ENCODE measurements at regions not wholly inside any gene's neighbourhood (a gene's known extent, or its start where the extent isn't known, plus 50 kb on each side); places are given as distances from the start of the nearest gene placed in this dataset.

- no peaks in the 10 kb centered on the region for H3K79me2 ChIP-seq (ENCODE audit: control insufficient read depth, insufficient read depth, low read length)
- TF ChIP-seq TOE1 (IDR thresholded peaks at IDR 0.05; ENCODE audit: borderline replicate concordance) (no peak), TOE1 (CRISPR knock-in tag; IDR thresholded peaks at IDR 0.05; ENCODE audit: borderline replicate concordance, low read depth) (no peak), POLR2AphosphoS5 (IDR thresholded peaks at IDR 0.05; ENCODE audit: control insufficient read depth, insufficient read depth, low read depth, low read length) (no peak), MAFF (IDR thresholded peaks at IDR 0.05; ENCODE audit: low read length) (no peak), EP300 (IDR thresholded peaks at IDR 0.05; ENCODE audit: low read length) (no peak), MLLT1 (IDR thresholded peaks at IDR 0.05) (no peak), ZNF395 (CRISPR knock-in tag; IDR thresholded peaks at IDR 0.05) (no peak)
- H2AFZ ChIP-seq (ENCODE audit: low read depth, low read length) = no peak overlapping the region
- H3K27ac ChIP-seq (ENCODE audit: extremely low read depth, low read depth, low read length) = no peak overlapping the region
- ATAC-seq (no peak), DNase-seq (ENCODE audit: extremely low read depth in 1 of 4, low spot score in 3 of 4) (no peak), FAIRE-seq (no peak)
- H3K27me3 ChIP-seq (ENCODE audit: control insufficient read depth in 2 of 2, insufficient read depth in 2 of 2, low read length in 2 of 2) = no peaks in the 10 kb centered on the region
- H3K4me3 ChIP-seq = no peak overlapping the region
- intact Hi-C loops (cut with micrococcal nuclease) (no loop called here), in situ Hi-C loops (cut with MboI) (no loop called here)
- no peaks in the 10 kb centered on the region for H3K36me3 ChIP-seq (ENCODE audit: control insufficient read depth, insufficient read depth, low read length)
- WGBS (ENCODE audit: insufficient coverage, low coverage, missing lambda C conversion rate) = 0% methylated on average over 3 of the region's 3 CpGs
- no peaks in the 10 kb centered on the region for H3K9me1 ChIP-seq (ENCODE audit: control insufficient read depth, insufficient read depth, low read length)
- POLR2A ChIA-PET = no interaction called here
- H3K4me1 ChIP-seq (replicated peaks in 1 of 2; ENCODE audit: control insufficient read depth in 2 of 2, insufficient read depth in 2 of 2, low read length in 2 of 2) = no peaks in the 10 kb centered on the region
- CTCF ChIA-PET (ENCODE audit: low intra/inter-chr PET ratio) = no interaction called here
- H3K9ac ChIP-seq (ENCODE audit: insufficient read depth in 1 of 2, low read depth in 2 of 2, low read length in 2 of 2) = no peak overlapping the region
- no TSS peak for BruUV-seq (replicated peaks)
- no peaks in the 10 kb centered on the region for H4K20me1 ChIP-seq (replicated peaks; ENCODE audit: control insufficient read depth, insufficient read depth, low read length)
- no peak overlapping the region for H3K4me2 ChIP-seq (ENCODE audit: insufficient read depth, low read length)
- no peaks in the 10 kb centered on the region for H3K9me3 ChIP-seq (replicated peaks; ENCODE audit: control insufficient read depth, insufficient read depth, low read depth, low read length)
Measured at GRCh38 chr3:76083992-76084391, 298.6 kb upstream of the ZNF717 start.

Data from K562 (cell line).